ENCODE measurements at regions not wholly inside any gene's neighbourhood (a gene's known extent, or its start where the extent isn't known, plus 50 kb on each side); places are given as distances from the start of the nearest gene placed in this dataset.

DNA sequence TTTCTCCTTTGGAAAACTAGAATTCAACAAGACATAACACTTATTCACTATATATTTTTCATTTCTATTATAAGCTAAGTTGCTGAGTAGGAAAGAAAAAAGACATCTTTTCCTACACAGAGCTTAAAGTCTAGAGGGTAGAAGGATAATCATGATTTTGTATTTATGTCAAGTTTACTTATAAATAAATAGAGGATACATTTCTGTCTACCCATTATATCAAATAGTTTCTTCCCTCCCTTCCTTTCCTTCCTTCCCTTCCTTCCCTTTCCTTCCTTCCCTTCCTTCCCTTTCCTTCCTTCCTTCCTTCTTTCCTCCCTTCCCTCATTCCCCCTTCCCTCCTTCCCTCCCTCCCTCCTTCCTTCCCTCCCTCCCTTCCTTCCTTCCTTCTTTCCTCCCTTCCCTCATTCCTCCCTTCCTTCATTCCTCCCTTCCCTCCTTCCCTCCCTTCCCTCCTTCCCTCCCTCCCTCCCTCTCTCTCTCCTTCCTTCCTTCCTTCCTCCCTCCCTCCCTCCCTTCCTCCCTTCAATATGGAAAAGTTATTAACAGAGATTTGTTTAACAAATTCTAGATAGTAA lies 308.4 kb upstream of the COL3A1 start:
- ATAC-seq (no peak), DNase-seq (ENCODE audit: low spot score) (no peak)
- no peaks in the 10 kb centered on the region for H3K27me3 Mint-ChIP-seq (ENCODE audit: low read depth)
- no peaks in the 10 kb centered on the region for H3K36me3 Mint-ChIP-seq
- TF ChIP-seq, protein P1, sequence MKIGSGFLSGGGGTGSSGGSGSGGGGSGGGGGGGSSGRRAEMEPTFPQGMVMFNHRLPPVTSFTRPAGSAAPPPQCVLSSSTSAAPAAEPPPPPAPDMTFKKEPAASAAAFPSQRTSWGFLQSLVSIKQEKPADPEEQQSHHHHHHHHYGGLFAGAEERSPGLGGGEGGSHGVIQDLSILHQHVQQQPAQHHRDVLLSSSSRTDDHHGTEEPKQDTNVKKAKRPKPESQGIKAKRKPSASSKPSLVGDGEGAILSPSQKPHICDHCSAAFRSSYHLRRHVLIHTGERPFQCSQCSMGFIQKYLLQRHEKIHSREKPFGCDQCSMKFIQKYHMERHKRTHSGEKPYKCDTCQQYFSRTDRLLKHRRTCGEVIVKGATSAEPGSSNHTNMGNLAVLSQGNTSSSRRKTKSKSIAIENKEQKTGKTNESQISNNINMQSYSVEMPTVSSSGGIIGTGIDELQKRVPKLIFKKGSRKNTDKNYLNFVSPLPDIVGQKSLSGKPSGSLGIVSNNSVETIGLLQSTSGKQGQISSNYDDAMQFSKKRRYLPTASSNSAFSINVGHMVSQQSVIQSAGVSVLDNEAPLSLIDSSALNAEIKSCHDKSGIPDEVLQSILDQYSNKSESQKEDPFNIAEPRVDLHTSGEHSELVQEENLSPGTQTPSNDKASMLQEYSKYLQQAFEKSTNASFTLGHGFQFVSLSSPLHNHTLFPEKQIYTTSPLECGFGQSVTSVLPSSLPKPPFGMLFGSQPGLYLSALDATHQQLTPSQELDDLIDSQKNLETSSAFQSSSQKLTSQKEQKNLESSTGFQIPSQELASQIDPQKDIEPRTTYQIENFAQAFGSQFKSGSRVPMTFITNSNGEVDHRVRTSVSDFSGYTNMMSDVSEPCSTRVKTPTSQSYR (CRISPR knock-in tag; IDR thresholded peaks at IDR 0.05), result no peak
- TF ChIP-seq SMAD3 (CRISPR knock-in tag; IDR thresholded peaks at IDR 0.05; ENCODE audit: borderline replicate concordance), result no peak
- no peak for TF ChIP-seq GRHL2 (CRISPR knock-in tag; IDR thresholded peaks at IDR 0.05; ENCODE audit: insufficient replicate concordance, severe bottlenecking)
- TF ChIP-seq, protein P2, sequence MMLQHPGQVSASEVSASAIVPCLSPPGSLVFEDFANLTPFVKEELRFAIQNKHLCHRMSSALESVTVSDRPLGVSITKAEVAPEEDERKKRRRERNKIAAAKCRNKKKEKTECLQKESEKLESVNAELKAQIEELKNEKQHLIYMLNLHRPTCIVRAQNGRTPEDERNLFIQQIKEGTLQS (CRISPR knock-in tag; conservative IDR thresholded peaks at IDR 0.05), result no peak
- TF ChIP-seq, protein P3, sequence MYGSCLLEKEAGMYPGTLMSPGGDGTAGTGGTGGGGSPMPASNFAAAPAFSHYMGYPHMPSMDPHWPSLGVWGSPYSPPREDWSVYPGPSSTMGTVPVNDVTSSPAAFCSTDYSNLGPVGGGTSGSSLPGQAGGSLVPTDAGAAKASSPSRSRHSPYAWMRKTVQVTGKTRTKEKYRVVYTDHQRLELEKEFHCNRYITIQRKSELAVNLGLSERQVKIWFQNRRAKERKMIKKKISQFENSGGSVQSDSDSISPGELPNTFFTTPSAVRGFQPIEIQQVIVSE (CRISPR knock-in tag; IDR thresholded peaks at IDR 0.05; ENCODE audit: borderline replicate concordance), result no peak
- no peak for TF ChIP-seq SMAD4 (CRISPR knock-in tag; IDR thresholded peaks at IDR 0.05)
- TF ChIP-seq MYBL2 (CRISPR knock-in tag; IDR thresholded peaks at IDR 0.05), result no peak
- no peaks in the 10 kb centered on the region for H3K9me3 Mint-ChIP-seq
- H3K4me1 Mint-ChIP-seq, result peaks cover 6% of the 10 kb centered on the region
- no peak overlapping the region for H3K4me3 Mint-ChIP-seq
- POLR2A ChIA-PET, result no interaction called here
- H3K27ac Mint-ChIP-seq, result no peak overlapping the region
- CTCF ChIA-PET, result interaction anchor here (0.9 kb wide), 1 partner anchor 141 kb away, joined by 3 read pairs; no protein-coding TSS in a partner anchor

DNA sequence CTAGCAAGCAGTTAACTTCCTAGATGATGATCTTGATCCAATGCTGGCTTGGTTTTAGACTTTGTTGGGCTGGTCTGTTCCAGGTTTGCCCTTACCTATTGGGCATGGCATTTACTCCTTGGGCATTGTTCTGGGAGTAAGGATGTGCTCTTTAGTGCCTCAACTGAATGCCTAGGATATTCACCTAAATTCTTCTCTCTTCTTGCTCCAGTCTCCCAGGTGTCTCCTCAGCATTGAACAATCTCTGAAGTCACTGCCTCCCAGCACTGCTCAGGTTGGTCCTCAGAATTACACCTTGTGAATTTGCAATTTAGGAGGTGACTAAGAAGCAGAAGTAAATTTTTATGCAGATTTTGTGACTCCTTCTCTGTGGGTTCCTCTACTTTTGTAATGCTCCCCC lies 307.7 kb upstream of the COL3A1 start:
- Mint-ChIP-seq H3K9me3 (no peaks in the 10 kb centered on the region), H3K27me3 (ENCODE audit: low read depth) (no peaks in the 10 kb centered on the region), H3K4me1 (peaks cover 6% of the 10 kb centered on the region), H3K36me3 (no peaks in the 10 kb centered on the region), H3K4me3 (no peak overlapping the region), H3K27ac (no peak overlapping the region)
- CTCF ChIA-PET, result no interaction called here
- POLR2A ChIA-PET, result interaction anchor here (0.5 kb wide), 1 partner anchor 172 kb away, joined by 3 read pairs; no protein-coding TSS in a partner anchor
- peak; percentile 74 for ATAC-seq
- TF ChIP-seq, protein P4, sequence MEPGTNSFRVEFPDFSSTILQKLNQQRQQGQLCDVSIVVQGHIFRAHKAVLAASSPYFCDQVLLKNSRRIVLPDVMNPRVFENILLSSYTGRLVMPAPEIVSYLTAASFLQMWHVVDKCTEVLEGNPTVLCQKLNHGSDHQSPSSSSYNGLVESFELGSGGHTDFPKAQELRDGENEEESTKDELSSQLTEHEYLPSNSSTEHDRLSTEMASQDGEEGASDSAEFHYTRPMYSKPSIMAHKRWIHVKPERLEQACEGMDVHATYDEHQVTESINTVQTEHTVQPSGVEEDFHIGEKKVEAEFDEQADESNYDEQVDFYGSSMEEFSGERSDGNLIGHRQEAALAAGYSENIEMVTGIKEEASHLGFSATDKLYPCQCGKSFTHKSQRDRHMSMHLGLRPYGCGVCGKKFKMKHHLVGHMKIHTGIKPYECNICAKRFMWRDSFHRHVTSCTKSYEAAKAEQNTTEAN (CRISPR knock-in tag; IDR thresholded peaks at IDR 0.05), result no peak
- TF ChIP-seq, protein P2 (CRISPR knock-in tag; conservative IDR thresholded peaks at IDR 0.05), result no peak
- TF ChIP-seq ZNF138 (CRISPR knock-in tag; conservative IDR thresholded peaks at IDR 0.05), result no peak
- TF ChIP-seq, protein P5, sequence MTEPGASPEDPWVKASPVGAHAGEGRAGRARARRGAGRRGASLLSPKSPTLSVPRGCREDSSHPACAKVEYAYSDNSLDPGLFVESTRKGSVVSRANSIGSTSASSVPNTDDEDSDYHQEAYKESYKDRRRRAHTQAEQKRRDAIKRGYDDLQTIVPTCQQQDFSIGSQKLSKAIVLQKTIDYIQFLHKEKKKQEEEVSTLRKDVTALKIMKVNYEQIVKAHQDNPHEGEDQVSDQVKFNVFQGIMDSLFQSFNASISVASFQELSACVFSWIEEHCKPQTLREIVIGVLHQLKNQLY (CRISPR knock-in tag; IDR thresholded peaks at IDR 0.05), result no peak
- TF ChIP-seq GRHL2 (CRISPR knock-in tag; IDR thresholded peaks at IDR 0.05; ENCODE audit: insufficient replicate concordance, severe bottlenecking), result no peak
- DNase-seq (ENCODE audit: low spot score), result no peak

DNA sequence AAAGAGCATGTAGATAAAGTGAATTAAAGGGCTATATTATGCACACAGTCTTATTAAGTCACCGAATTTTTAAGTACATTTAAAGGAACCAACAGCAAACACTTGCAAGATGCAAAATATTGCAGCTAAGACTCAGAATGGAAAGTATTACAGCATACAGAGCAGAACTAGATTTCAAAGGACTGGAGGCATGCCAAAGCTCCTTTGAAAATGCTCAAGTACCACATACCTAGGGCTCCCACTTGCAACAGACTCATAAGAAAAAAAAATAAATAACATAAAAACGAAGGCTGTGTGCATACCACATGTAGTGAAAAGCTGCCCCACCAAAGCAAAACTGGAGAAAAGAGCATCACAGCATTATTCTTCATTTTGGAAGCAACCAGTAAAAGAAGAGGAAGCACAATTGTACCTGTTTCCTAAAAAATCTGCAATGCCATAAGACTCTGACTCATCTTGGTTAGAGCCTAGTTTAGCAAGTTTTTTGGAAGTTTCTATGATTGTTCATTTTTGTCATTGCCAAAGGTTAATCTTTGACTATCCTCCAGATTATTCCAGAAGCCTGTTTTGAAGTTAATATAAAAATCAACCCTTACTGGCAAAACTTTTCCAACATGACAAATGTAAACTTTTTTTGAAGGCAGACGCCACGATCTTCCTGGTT lies 306.0 kb upstream of the COL3A1 start:
- ChIA-PET POLR2A (no interaction called here), CTCF (no interaction called here)
- no peaks in the 10 kb centered on the region for H3K9me3 Mint-ChIP-seq
- no peaks in the 10 kb centered on the region for H3K36me3 Mint-ChIP-seq
- ATAC-seq, result no peak
- no peak for DNase-seq (ENCODE audit: low spot score)
- no peaks in the 10 kb centered on the region for H3K27me3 Mint-ChIP-seq (ENCODE audit: low read depth)
- TF ChIP-seq GTF2I (CRISPR knock-in tag; conservative IDR thresholded peaks at IDR 0.05) (no peak), ATF1 (CRISPR knock-in tag; IDR thresholded peaks at IDR 0.05) (no peak), CREB1 (CRISPR knock-in tag; IDR thresholded peaks at IDR 0.05) (no peak), TCF7 (CRISPR knock-in tag; IDR thresholded peaks at IDR 0.05; ENCODE audit: low read depth) (no peak), GABPB1 (CRISPR knock-in tag; IDR thresholded peaks at IDR 0.05) (no peak), ZNF317 (CRISPR knock-in tag; IDR thresholded peaks at IDR 0.05; ENCODE audit: borderline replicate concordance, low read depth) (no peak), GRHL2 (CRISPR knock-in tag; IDR thresholded peaks at IDR 0.05; ENCODE audit: insufficient replicate concordance, severe bottlenecking) (no peak), CREM (CRISPR knock-in tag; IDR thresholded peaks at IDR 0.05) (no peak)
- TF ChIP-seq, protein P6, sequence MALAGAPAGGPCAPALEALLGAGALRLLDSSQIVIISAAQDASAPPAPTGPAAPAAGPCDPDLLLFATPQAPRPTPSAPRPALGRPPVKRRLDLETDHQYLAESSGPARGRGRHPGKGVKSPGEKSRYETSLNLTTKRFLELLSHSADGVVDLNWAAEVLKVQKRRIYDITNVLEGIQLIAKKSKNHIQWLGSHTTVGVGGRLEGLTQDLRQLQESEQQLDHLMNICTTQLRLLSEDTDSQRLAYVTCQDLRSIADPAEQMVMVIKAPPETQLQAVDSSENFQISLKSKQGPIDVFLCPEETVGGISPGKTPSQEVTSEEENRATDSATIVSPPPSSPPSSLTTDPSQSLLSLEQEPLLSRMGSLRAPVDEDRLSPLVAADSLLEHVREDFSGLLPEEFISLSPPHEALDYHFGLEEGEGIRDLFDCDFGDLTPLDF (CRISPR knock-in tag; IDR thresholded peaks at IDR 0.05), result no peak
- no peak overlapping the region for H3K4me3 Mint-ChIP-seq
- peaks cover 6% of the 10 kb centered on the region for H3K4me1 Mint-ChIP-seq
- no peak overlapping the region for H3K27ac Mint-ChIP-seq

Measured in WTC11 (cell line).